ENCODE measurements at regions not wholly inside any gene's neighbourhood (a gene's known extent, or its start where the extent isn't known, plus 50 kb on each side); places are given as distances from the start of the nearest gene placed in this dataset.

DNA sequence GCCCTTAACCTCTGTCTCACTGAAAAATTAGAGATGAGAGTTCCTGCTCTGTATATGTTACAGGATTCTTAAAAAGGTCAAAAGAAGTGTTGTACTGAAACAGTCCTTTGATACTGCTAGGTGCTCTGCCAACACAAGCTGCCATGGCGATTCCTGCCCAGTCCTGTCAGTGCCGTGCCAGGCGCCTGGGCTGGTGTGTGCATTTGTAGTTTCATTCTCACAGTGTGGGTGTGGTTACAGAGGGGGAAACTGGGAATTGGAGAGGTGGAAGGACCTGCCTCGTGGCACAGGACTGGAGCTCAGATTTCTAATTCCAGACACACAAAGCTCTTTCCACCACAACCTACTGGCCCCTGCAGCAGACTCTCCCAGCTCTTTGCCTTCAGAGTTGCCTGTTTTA is 122.3 kb upstream of the RAB6C start:
- Histone ChIP-seq H3K4me2 (no peak overlapping the region), H3F3A (ENCODE audit: low read depth) (no peaks in the 10 kb centered on the region), H3K4me3 (no peak overlapping the region), H2AFZ (replicated peaks) (no peak overlapping the region), H3K9ac (no peak overlapping the region), H4K20me1 (ENCODE audit: low read depth) (no peaks in the 10 kb centered on the region), H3K27me3 (no peaks in the 10 kb centered on the region), H3K36me3 (no peaks in the 10 kb centered on the region), H3K27ac (no peak overlapping the region), H3K79me2 (ENCODE audit: low read depth) (no peaks in the 10 kb centered on the region), H3K4me1 (no peaks in the 10 kb centered on the region), H3K9me3 (ENCODE audit: low read depth) (no peaks in the 10 kb centered on the region)
- Mint-ChIP-seq H3K9me3 (peaks cover 9% of the 10 kb centered on the region), H3K4me1 (peaks cover 7% of the 10 kb centered on the region), H3K27ac (no peak overlapping the region), H3K4me3 (no peak overlapping the region), H3K36me3 (no peaks in the 10 kb centered on the region), H3K27me3 (ENCODE audit: insufficient read depth, low read depth) (no peaks in the 10 kb centered on the region)
- TF ChIP-seq, protein P1, sequence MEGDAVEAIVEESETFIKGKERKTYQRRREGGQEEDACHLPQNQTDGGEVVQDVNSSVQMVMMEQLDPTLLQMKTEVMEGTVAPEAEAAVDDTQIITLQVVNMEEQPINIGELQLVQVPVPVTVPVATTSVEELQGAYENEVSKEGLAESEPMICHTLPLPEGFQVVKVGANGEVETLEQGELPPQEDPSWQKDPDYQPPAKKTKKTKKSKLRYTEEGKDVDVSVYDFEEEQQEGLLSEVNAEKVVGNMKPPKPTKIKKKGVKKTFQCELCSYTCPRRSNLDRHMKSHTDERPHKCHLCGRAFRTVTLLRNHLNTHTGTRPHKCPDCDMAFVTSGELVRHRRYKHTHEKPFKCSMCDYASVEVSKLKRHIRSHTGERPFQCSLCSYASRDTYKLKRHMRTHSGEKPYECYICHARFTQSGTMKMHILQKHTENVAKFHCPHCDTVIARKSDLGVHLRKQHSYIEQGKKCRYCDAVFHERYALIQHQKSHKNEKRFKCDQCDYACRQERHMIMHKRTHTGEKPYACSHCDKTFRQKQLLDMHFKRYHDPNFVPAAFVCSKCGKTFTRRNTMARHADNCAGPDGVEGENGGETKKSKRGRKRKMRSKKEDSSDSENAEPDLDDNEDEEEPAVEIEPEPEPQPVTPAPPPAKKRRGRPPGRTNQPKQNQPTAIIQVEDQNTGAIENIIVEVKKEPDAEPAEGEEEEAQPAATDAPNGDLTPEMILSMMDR (IDR thresholded peaks at IDR 0.05): no peak
- TF ChIP-seq EZH2phosphoT487 (IDR thresholded peaks at IDR 0.05): no peak
- no peak for TF ChIP-seq EZH2 (IDR thresholded peaks at IDR 0.05)
- no peak for DNase-seq (ENCODE audit: low spot score)

DNA sequence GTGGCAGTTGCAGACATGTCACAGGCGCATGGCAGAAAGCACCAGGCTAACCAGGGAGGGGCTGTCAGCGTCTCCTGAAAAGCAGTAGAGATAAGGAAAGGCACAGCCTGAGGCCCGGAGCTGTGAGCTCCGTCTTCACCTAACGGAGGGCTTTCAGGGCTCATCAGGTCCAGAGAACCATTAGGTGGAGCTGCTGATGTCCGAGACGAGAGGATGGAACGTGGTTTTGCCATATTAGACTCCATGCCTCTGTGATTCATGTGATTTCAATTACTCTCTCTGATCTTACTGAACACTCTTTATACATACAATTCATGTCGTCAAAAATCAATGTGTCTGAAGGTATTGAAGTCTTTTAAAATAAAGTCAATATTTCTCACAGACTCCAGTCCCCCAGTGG is 120.3 kb upstream of the RAB6C start:
- H3K36me3 ChIP-seq: no peaks in the 10 kb centered on the region
- TF ChIP-seq EZH2phosphoT487 (IDR thresholded peaks at IDR 0.05) (no peak), EZH2 (IDR thresholded peaks at IDR 0.05) (no peak)
- TF ChIP-seq, protein P1 (IDR thresholded peaks at IDR 0.05): no peak
- H3K4me3 Mint-ChIP-seq: no peak overlapping the region

DNA sequence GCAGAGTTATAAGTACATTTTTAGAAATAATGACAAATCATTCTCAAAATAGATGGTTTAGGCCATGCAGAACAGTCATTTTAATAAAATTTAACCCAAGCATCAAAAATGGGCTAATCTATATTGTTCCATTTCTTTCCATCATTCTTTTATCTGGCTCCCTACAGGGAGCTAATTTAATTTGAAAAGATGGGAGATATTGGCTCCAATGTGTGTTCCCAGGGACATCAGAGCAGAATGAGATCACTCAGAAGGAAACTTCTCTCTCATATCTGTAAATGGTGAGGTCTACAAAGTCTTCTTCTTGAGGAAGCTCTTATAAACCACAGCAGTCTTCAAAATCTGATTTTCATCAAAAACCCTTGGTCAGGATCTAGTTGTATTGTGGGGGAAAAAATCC is 119.4 kb upstream of the RAB6C start:
- H3K36me3 Mint-ChIP-seq: no peaks in the 10 kb centered on the region
- no peak for DNase-seq (ENCODE audit: low spot score)
- H3K27ac Mint-ChIP-seq: no peak overlapping the region
- no peak for TF ChIP-seq EZH2 (IDR thresholded peaks at IDR 0.05)
- TF ChIP-seq, protein P1 (IDR thresholded peaks at IDR 0.05): no peak
- no peak for TF ChIP-seq EZH2phosphoT487 (IDR thresholded peaks at IDR 0.05)
- no peak overlapping the region for H3K4me3 Mint-ChIP-seq
- H4K20me1 ChIP-seq (ENCODE audit: low read depth): no peaks in the 10 kb centered on the region
- no peak overlapping the region for H3K4me2 ChIP-seq
- no peak overlapping the region for H3K4me3 ChIP-seq
- no peak overlapping the region for H3K9ac ChIP-seq
- no peaks in the 10 kb centered on the region for H3K9me3 ChIP-seq (ENCODE audit: low read depth)
- H3K9me3 Mint-ChIP-seq: peaks cover 9% of the 10 kb centered on the region
- no peaks in the 10 kb centered on the region for H3K27me3 Mint-ChIP-seq (ENCODE audit: insufficient read depth, low read depth)
- H3K4me1 ChIP-seq: no peaks in the 10 kb centered on the region
- no peak overlapping the region for H3K27ac ChIP-seq
- no peaks in the 10 kb centered on the region for H3K36me3 ChIP-seq
- H3F3A ChIP-seq (ENCODE audit: low read depth): no peaks in the 10 kb centered on the region
- no peak overlapping the region for H2AFZ ChIP-seq (replicated peaks)
- peaks cover 12% of the 10 kb centered on the region for H3K4me1 Mint-ChIP-seq
- no peaks in the 10 kb centered on the region for H3K27me3 ChIP-seq
- no peaks in the 10 kb centered on the region for H3K79me2 ChIP-seq (ENCODE audit: low read depth)

More for the DNA sequence above, 120.3 kb upstream of the RAB6C start:
- no peaks in the 10 kb centered on the region for H4K20me1 ChIP-seq (ENCODE audit: low read depth)
- H3K9ac ChIP-seq: no peak overlapping the region
- peaks cover 12% of the 10 kb centered on the region for H3K4me1 Mint-ChIP-seq
- H3K4me1 ChIP-seq: no peaks in the 10 kb centered on the region
- no peak overlapping the region for H3K27ac ChIP-seq
- no peaks in the 10 kb centered on the region for H3K79me2 ChIP-seq (ENCODE audit: low read depth)
- H3K36me3 Mint-ChIP-seq: no peaks in the 10 kb centered on the region
- no peaks in the 10 kb centered on the region for H3K9me3 ChIP-seq (ENCODE audit: low read depth)
- H2AFZ ChIP-seq (replicated peaks): no peak overlapping the region
- no peak overlapping the region for H3K27ac Mint-ChIP-seq
- no peak overlapping the region for H3K4me3 ChIP-seq
- no peak for DNase-seq (ENCODE audit: low spot score)
- H3K4me2 ChIP-seq: no peak overlapping the region
- H3K27me3 Mint-ChIP-seq (ENCODE audit: insufficient read depth, low read depth): no peaks in the 10 kb centered on the region
- H3K9me3 Mint-ChIP-seq: peaks cover 9% of the 10 kb centered on the region
- H3K27me3 ChIP-seq: no peaks in the 10 kb centered on the region
- H3F3A ChIP-seq (ENCODE audit: low read depth): no peaks in the 10 kb centered on the region

Measured in neural progenitor cell (in vitro differentiated cells).